DMS114 treated with DMSO at 0.1 percent for 48 hours (cell line): ENCODE measurements at regions not wholly inside any gene's neighbourhood (a gene's known extent, or its start where the extent isn't known, plus 50 kb on each side); places are given as distances from the start of the nearest gene placed in this dataset.

ENCODE experiments used
- DNase-seq: peaks from one replicate; lab custom pipeline; 2025; ENCODE audit not compliant: unreplicated experiment; lab: John Stamatoyannopoulos, UW

DNA sequence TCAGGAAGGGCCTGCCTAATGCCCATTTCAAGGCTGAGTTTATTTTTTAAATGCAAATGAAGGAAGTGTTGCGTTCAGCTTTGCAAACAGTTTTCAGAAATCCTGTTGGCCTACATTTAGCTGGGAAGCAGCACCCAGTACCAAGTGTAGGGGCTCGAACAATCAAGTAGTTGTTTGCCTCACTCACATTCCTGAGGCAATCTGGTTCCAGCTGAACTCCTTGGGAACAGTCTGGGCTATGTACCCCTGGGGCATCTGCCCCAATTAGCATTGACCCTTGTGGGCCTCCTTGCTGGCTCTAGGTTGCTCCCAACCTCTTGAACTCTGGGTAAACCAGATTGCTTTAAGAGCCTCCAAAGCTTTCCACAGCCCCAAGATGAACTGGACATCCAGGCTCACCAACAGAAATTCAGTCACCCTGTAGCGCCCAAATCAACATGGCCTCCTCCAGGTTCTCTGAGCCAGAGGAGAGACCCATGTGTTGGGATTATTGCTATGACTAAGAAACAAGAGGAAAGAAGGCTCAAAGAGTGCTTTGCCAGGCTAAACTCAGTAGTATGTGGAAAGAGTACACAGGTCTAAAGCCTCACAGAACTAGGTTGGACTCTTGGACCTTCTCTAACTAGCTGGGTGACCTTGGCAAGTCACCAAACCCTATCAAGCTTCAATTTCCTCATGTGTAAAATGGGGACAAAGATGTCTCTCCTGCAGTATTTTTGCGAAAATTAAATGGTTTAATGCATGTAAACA, 532.7 kb downstream of the SOX2 start:
- no peak for DNase-seq

DNA sequence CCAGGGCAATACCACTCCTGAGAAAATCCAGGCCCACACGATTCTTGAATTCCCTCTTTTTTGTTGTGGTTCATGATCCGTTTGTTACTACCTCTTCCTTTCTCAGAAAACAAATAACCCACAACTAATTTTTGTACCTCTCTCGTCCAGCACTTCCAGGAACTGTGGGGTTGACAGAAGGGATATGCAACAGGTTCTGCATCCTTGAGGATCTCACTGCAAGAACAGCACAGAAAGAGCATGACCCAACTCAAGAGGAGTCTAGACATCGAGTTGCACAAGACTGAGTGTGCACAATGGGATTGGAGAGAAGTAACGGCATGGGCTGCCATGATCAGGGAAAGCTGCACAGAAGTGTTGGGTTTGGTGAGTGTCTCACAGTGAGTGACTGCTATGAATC, 533.3 kb downstream of the SOX2 start:
- DNase-seq, result no peak

DNA sequence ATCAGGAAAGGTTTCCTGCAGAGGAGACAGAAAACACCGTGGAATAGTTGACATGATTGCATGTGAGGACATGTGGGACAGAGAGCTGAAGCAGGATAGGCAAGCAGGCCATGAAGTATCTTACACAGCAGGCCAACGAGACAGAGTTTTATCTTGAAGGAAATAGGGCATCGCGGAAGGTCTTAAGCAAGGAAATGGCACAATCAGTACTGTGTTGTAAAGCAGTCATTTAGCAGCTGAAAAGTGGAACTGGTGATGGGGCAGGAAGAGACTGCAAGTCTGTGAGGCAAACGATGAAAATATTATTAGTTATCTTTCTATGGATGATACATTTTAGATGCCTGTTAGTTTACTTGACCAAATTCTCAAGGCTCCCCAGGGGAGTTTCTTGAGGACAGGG, 535.1 kb downstream of the SOX2 start:
- DNase-seq, result no peak

DNA sequence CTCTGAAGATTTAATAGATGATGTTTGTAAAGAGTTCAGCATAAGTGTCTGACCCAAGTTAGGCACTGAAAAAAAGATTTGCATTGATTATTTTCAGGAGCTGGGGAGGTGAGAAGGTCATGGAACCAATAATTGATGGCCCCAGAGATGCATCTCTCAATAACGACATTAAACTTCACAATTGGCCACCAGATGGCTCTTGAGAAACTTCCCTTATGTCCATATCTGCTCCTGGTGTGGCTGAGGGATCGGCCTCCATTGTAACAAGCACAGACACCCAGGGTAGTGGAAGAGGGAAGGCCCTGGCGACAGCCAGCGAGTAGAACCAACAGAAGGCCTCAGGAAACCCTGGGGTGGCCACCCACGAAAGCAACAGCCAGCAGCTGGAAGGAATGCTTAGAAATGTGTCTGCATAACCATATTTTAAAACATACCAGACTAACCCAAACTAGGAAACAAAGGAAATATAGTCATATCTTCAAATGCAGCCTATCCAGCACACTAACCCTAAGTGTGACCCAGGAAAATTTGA, 536.7 kb downstream of the SOX2 start:
- DNase-seq, result no peak

DNA sequence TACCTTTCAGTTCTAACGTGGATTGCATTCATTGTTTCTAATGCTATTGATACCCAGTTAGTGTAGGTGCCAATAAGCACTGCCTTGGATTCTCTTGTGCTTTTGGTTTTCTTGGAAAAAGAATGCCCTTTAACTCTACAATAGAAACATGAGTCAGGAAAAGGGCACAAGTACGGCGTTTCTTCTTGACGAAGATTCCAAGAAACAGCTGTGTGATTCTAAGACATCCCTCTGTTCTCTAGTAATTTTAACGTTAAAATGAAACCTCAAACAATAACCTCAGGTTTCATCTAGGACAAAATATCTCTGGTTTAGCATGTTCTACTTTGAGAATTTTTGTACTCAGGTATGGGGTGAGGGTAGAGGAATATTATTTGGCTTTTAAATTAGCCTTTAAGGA, 540.5 kb upstream of the ATP11B start:
- DNase-seq, result no peak

DNA sequence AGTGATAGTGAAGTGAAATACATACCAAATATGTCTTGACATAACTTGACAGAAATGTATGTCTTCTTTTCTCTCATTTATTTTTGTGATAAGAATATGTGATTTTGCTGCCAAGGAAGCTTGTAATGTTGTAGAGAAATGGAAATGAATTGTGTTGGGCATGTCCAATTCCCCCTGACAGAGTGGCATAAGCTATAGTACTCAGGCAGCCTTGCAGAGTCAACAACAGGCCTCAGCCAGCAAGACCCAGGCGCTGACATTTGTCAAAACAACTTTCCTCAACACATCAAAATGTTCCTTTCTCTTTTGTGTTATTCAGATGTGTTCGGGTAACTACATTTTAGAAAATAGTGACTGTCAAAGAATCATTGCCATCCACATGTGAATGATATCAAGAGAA, 538.1 kb upstream of the ATP11B start:
- no peak for DNase-seq

DNA sequence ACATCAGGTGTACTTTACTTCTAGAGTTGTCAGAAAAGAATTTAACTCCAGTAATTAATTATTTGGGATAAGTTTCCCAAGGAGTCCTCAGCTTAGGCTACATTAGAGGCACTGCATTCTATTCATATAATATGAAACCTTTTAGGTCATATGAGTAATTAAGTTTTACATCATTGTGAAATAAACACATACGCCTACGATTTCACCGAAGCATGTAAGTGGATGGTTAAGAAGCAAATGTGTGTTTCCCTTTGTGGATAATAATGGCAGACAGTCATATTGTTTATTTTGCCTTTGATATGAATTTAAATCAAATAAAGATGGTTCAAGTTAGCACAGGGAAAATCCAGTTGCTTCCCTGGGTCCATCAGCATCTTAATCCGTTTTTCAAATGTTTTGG, 535.9 kb upstream of the ATP11B start:
- DNase-seq, result no peak

DNA sequence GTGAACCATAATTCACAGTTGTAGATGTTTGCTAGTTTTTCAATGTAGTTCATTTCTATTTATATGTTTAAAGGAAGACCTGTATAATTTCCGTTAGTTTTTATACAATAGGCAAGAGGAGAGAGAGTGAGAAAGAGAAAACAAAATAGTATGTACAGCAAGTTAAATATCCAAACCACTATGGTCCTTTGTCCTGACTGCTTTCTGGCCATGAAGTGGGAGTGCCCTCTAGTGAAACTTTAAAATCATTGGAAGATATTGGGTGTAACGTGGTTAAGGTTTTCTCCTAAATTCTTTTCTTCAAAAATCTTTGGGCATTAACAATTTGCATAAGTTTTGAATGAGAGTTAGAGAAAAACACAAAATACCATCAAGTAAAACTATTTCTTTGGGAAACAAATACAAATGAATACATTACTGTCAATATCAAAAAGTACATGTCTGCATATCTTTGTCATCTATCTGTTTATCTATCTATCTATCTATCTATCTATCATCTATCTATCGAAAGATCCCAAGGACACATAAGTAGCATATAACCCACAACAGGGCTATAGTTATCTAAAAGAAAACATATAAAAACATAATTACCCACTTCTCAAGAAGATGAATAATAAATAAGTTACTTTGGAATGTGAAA, 534.6 kb upstream of the ATP11B start:
- peak; percentile 47 for DNase-seq

DNA sequence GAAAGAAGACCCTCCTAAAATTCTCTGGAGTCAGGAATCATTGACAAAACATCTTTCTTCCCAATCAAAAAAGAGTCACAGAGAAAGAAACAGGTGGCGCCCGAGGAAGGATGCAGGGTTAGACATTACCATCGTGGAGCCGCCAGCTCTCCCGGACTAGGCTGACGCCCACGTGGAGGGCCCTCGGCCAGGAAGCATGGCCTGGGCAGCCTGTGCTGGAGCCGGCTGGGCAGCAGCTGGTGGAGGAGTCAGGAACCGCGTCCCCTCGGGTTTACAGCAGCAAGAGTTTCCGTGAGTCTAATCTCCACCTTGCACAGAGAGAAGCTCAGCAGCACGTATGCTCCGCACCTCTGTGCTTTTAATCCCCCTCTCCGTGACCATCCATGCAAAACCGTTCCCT, 533.7 kb upstream of the ATP11B start:
- no peak for DNase-seq

DNA sequence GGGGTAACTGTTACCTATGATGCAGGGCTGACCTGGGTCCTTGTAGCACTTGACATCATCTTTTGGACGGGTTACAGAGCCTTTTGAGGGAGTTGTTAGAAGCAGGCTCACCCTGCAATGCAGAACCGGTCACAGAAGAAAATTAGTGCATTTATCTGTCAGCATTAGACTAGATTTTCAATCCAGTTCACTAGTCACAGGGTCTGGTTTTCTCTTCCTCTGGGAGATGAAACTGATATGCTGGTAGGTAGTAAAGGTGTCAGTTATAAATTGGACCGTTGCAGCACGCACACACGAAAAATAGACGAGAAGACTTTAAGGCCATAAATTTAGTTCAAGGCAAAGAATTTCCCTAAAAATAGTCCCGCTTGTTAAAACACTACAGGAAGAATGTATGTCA, 532.3 kb upstream of the ATP11B start:
- DNase-seq, result no peak

DNA sequence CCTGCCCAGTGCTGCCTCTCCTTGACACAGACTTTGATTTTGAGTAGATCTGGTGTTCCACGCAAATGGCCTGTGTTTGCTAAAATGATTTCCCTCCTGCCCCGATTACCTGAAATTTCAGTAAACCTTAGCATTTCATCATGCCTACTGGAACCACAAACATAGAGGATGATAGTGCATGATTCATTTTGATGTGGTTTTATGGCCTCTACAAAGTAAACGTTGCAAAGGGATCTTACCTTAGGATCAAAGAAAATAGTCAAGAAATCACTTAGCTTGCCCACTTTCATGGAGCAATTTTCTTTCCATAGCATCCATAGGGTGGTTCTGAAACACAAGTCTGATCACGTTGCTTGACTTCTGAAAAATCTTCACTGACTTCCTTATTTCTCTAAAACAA, 524.6 kb upstream of the ATP11B start:
- no peak for DNase-seq

DNA sequence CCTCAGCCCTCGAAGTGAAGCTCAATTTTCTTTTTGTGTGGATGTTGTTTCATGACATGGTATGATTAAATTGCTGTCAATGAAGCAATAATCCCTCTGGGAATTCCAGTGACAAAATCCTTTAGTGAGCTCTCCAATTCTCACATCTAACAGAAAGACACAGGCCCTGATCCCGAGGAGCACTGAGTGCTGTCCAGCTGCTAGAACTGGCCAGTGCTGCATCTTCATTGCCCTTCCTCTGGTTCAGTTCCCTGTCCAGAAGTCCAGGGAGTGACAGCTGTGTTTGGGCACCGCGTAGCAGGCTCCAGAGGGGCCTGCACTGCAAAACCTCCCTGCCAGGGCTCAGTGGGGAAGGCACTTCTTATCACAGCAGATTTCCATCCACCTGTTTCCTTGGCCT, 516.8 kb upstream of the ATP11B start:
- no peak for DNase-seq

DNA sequence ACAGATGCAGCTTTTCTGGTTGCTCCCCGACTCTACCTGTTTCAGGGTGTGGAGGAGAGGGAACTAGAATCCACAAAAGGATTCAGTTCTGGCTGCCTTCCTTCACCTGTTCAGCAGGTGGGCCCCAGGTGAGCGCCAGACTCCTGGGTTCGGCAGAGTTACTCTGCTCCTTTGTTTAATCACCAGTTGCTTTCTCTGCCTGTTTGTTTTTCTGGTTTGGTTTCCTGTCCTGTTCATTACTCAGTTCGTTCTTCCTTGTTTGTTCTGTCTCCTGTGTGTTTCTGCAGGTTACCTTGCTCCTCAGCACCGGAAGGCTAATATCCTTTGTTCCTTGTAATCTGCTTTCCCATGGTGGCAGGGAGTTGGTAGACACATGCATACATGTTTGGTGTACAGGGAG, 508.5 kb upstream of the ATP11B start:
- no peak for DNase-seq

DNA sequence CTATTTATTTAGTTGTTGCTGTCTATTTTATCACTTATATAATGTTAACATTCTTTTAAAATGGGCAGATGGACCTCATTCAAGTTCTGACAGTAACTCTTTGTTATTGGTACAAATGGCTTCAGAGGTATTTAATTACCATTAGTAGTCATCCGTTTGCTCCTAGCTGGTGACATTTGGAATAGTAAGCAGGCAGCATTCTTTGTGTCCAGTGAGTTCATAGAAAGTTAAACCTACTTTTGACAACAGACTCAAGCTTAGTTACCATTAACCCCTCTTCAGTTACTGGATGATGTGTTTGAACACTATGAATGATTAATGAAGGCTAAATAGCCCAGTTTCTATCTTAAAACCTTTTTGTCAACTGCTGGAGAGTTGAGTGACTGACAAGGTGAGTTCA, 500.7 kb upstream of the ATP11B start:
- no peak for DNase-seq

DNA sequence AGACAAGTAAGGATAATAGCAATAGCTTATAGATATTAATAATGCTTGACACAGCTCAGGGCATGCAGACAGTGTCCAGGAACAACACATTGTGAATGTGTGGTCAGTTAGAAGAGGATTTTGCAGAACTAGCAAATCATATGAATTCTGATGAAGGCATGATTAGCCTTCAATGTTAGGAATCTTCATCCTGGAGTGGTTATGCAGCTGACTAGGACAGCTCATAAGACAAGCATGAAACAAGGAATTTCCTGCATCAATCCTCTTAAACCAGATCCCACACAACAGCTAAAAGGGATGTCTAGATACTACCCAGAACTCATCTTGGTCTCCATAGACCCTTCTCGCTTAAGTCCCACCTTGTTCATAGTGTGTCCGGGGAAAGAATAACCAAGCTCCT, 499.0 kb upstream of the ATP11B start:
- no peak for DNase-seq

DNA sequence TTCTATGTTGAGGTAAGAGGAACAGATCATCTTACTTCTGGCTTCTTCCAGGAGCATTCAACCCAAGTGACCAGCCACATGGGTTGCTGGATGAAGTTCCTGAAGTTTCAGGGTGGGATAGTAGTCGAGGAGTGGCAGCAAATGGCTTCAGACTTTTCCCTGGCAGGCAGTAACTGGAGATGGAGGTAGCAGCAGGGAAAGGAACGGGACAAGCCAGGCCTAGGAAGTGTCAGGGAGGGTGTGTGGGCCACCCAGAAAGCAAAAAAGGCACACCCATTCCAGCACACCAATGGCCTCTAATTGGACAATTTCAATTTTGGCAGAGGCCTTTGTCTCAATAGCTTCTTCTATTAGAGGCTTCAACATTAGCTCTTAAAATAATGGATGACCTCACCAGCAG, 498.6 kb upstream of the ATP11B start:
- DNase-seq, result no peak

DNA sequence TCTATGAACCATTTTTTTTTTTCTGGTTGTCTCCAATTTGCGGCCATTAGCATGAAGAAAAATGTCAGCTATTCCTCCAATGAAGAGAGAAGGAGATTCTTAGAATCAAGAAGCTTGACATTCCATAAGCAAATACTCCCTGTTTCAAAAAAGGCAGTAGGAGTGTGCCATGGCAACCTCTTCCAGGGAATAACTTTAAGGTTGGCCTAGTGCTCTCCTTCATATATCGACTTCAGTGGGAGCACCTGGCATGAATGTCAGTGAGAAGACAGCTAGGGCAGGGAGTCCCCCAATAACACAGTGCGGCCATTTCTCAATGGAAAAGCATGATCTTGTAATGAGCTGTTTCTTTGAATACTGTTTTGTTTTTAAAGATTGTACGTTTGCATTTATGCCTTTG, 493.0 kb upstream of the ATP11B start:
- DNase-seq, result no peak

DNA sequence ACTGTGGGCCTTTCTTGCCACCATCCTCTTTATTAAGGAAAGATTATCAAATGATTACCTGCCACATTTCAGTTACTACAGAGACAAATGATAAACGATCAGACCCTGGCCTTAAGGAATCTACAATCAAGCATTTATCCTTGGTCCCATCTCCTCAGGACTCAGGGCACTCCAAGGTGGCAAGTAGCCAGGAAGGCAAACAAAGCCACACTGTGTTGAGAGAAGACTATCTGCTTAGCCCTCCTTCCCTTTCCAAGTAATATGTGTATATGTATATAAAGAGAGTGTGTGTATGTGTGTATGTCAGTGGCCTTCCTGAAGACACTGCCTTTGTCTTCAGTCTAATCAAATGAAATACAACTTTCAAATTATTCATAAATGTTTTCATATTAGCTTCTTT, 490.1 kb upstream of the ATP11B start:
- no peak for DNase-seq

DNA sequence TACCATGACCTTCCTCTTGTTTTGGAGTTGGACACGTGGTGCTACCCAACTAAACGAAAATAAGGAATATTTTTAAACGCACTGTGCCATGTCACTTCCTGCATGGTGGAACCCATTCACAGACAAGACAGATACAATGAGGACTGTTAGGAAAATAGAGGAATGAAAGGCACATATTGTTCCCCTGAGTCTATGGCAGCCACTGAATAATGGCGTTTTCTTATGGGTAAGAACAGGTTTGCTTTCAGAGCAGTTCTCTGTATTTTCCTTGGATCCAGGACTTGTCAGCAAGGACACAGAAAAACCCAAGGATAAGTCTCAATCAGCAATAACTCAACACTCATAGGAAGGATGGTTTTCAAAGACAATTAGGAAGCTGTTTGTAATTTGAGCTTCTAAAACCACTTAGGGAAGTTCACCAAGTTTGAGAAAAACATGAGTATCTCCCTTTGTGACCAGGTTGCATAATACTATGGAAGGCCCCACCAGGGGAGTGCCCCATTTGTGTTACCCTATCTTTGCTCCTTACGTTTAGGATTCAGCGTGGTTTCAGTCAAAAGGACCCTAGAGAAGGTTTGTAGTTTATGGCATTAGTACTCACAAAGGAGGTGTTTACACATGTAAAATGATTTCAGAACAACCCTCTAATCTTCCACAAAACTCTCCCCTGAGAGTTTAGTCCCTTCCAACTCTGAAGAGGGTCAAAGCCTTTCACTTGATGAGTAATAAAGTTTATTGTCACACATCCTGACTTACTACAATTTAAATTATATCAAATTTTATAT, 487.2 kb upstream of the ATP11B start:
- no peak for DNase-seq

DNA sequence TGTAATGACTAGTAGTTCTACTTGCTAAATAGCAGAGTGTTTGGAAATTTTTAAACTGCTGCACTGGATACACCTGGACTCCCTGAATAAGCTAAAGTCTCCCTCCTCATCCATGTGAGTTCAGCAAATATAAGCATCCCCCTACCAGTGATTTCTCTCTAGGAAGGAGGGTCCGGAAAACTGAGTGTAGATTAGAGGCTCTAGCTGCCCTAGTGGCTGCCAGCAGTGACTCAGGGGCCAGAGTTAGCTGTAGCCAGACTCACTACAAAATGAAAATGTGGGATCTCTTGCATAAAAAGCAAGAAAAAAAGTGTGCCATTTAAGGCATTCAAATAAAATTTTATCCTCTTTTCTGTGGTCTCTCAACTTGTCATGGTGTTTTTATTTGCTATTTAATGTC, 485.0 kb upstream of the ATP11B start:
- DNase-seq, result no peak

DNA sequence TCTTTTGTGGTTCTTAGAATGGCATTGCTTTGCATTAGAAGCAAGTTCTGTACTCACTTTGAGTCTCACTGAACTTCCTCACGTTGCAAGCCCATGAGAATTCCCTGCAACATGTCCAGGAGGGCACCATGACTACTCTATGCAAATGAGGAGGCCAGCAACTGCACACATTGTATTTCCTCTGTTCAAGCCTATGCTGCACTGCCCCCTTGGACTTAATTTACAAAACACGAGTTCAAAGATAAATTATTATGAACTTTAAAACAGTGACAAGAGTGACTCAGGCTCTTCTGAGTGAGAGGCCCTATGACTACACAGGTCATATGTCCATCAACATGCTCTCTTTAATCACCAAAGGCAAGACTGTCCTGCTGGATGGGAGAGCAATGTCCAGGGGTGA, 484.2 kb upstream of the ATP11B start:
- no peak for DNase-seq

DNA sequence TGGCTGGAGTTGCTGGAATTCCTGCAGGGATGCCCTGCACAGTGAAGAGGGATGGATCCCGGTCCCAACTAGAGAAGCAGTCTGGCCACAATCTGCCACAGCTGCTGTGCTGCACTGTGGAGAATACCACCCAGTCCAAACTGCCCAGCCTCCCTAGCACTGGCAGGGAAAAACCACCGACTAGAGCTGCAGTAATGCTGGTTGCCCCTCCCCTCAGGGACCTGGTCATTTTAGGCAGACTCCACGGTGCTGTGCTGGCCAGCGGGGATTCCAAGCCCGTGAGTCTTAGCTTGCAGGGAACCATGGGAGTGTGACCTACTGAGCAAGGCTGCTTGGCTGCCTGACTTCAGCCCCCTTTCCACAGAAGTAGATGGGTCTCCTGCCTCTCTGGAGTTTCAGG, 478.0 kb upstream of the ATP11B start:
- no peak for DNase-seq
